GM12878 (cell line): ENCODE measurements at regions not wholly inside any gene's neighbourhood (a gene's known extent, or its start where the extent isn't known, plus 50 kb on each side); places are given as distances from the start of the nearest gene placed in this dataset.

ENCODE experiments used
- ATAC-seq: fragments of 200-7000 bp; cut with Tn5 transposase; 3 replicates; pipeline ENCODE4 v1.9.1; 2020; ENCODE audit warnings: mild to moderate bottlenecking, moderate library complexity
- BruUV-seq: library from RNA; stranded (reverse); fragments of 400-500 nt; replicated peaks from 2 replicates; lab custom pipeline; 2021; lab: Mats Ljungman, UMichigan
- CTCF ChIA-PET: fragments of 300-600 bp; sonication (Branson Sonifier 250); formaldehyde crosslinking; extraction: SDS; loops from one replicate; lab custom pipeline; 2021; ENCODE audit warnings: inconsistent platforms; lab: Yijun Ruan, JAX
- POLR2A ChIA-PET: fragments of 350-600 bp; formaldehyde crosslinking; extraction: SDS; loops from one replicate; lab custom pipeline; 2021; ENCODE audit warnings: inconsistent platforms; lab: Charles Lee
- RAD21 ChIA-PET: fragments of 300-600 bp; sonication (Branson Sonifier 250); formaldehyde crosslinking; loops from one replicate; lab custom pipeline; 2023; ENCODE audit warnings: antibody characterized with exemption; ENCODE audit not compliant: unreplicated experiment; lab: Charles Lee
- SMC1A ChIA-PET: fragments of 300-600 bp; sonication (Branson Sonifier 250); formaldehyde crosslinking; loops from one replicate; lab custom pipeline; 2023; ENCODE audit not compliant: unreplicated experiment, uncharacterized antibody; lab: Charles Lee
- DNase-seq: peaks from one replicate; pipeline ENCODE4 v3.0.0-alpha.2; 2011; ENCODE audit warnings: low read depth, low spot score
- FAIRE-seq: peaks from 3 replicates; lab custom pipeline; 2011; peaks lifted over from hg19 to GRCh38; lab: Jason Lieb, UNC
- H2AFZ ChIP-seq: 2 replicates; pipeline ENCODE4 v1.6.0; 2011; ENCODE audit warnings: low read depth, low read length, control low read depth; ENCODE audit not compliant: control insufficient read depth
- H3K27ac ChIP-seq: 2 replicates; pipeline ENCODE4 v1.5.1; 2011; ENCODE audit warnings: control low read depth; ENCODE audit not compliant: control insufficient read depth, insufficient read depth
- H3K27me3 ChIP-seq, 2 experiments: replicated peaks in 1 of 2; 2 replicates each; pipeline versions ENCODE4 v1.6.0 to v1.6.1; 2011; ENCODE audit warnings: low read length in 1 of 2; ENCODE audit not compliant: control insufficient read depth in 2 of 2, insufficient read depth in 2 of 2
- H3K36me3 ChIP-seq, 2 experiments: 2 replicates each; pipeline ENCODE4 v1.5.1; 2011; ENCODE audit warnings: low read length in 1 of 2; ENCODE audit not compliant: control insufficient read depth in 2 of 2, insufficient read depth in 2 of 2
- H3K4me1 ChIP-seq: 2 replicates; pipeline ENCODE4 v1.6.1; 2011; ENCODE audit warnings: mild to moderate bottlenecking, low read length, moderate library complexity, mixed read lengths; ENCODE audit not compliant: control insufficient read depth, insufficient read depth
- H3K4me2 ChIP-seq: 2 replicates; pipeline ENCODE4 v1.6.0; 2011; ENCODE audit warnings: control low read depth; ENCODE audit not compliant: control insufficient read depth, insufficient read depth
- H3K4me3 ChIP-seq: fragments of 200-600 bp; sonication (generic); 2 replicates; pipeline ENCODE4 v1.5.1; 2016
- H3K79me2 ChIP-seq: 2 replicates; pipeline ENCODE4 v1.6.0; 2011; ENCODE audit warnings: low read length; ENCODE audit not compliant: control insufficient read depth, insufficient read depth
- H3K9ac ChIP-seq: 2 replicates; pipeline ENCODE4 v1.8.0; 2011; ENCODE audit warnings: low read length, control low read depth, mixed read lengths; ENCODE audit not compliant: control insufficient read depth, insufficient read depth
- H3K9me3 ChIP-seq: replicated peaks from 3 replicates; pipeline ENCODE4 v1.5.1; 2011; ENCODE audit warnings: mild to moderate bottlenecking, low read length; ENCODE audit not compliant: control insufficient read depth, insufficient read depth
- H4K20me1 ChIP-seq: 2 replicates; pipeline ENCODE4 v1.6.0; 2011; ENCODE audit not compliant: control insufficient read depth, insufficient read depth
- PBX3 ChIP-seq: IDR thresholded peaks from 2 replicates; pipeline ENCODE4 v1.6.1; 2011; ENCODE audit warnings: mild to moderate bottlenecking, low read depth, low read length, moderate library complexity; ENCODE audit not compliant: insufficient replicate concordance
- RB1 ChIP-seq: fragments of 450-650 bp; formaldehyde crosslinking; IDR thresholded peaks from 2 replicates; pipeline ENCODE4 v1.6.1; 2017; ENCODE audit warnings: mild to moderate bottlenecking, borderline replicate concordance
- REST ChIP-seq: IDR thresholded peaks from 2 replicates; pipeline ENCODE4 v1.6.1; 2012; ENCODE audit warnings: mild to moderate bottlenecking, low read depth, low read length
- YBX1 ChIP-seq: fragments of 450-650 bp; IDR thresholded peaks from 2 replicates; pipeline ENCODE4 v1.6.1; 2016; ENCODE audit warnings: antibody characterized with exemption
- WGBS: methylation state at CpG from one replicate; pipeline ENCODE4 v1.1.6; 2016; ENCODE audit warnings: low lambda C conversion rate; ENCODE audit not compliant: insufficient replicate concordance, insufficient coverage; ENCODE audit errors: missing lambda C conversion rate; 5-methylcytosine and 5-hydroxymethylcytosine counted together
- in situ Hi-C: fragments of 300-500 bp; cut with MboI; formaldehyde crosslinking; loops from 9 replicates; pipeline ENCODE4 v1.14.3; 2018; ENCODE audit warnings: mixed read lengths
- intact Hi-C: fragments of 100-400 bp; cut with micrococcal nuclease; formaldehyde crosslinking; loops from one replicate; pipeline ENCODE4 v1.14.2; 2022; ENCODE audit not compliant: unreplicated experiment

- TF ChIP-seq YBX1 (no peak), RB1 (no peak)
These were observed 93.1 kb upstream of the SFSWAP start (continued) for GRCh38 chr12:131617596-131618302.

GRCh38 chr12:131618303-131618658 is 92.6 kb upstream of the SFSWAP start:
- TF ChIP-seq REST (peak; percentile 86), PBX3 (no peak)
- H3K4me1 ChIP-seq: no peaks in the 10 kb centered on the region
- no peaks in the 10 kb centered on the region for H3K79me2 ChIP-seq
- ATAC-seq (no peak), FAIRE-seq (no peak), DNase-seq (no peak)
- no peak overlapping the region for H3K27ac ChIP-seq
- POLR2A ChIA-PET: no interaction called here
- H3K36me3 ChIP-seq: no peaks in the 10 kb centered on the region
- in situ Hi-C loops (no loop called here), intact Hi-C loops (no loop called here)
- SMC1A ChIA-PET: no interaction called here
- BruUV-seq: no TSS peak
- no peaks in the 10 kb centered on the region for H3K9me3 ChIP-seq
- no peak overlapping the region for H3K4me3 ChIP-seq
- H3K27me3 ChIP-seq: peaks cover 2 to 5% of the 10 kb centered on the region in 2 experiments; a peak in 3 of 4 replicates
- RAD21 ChIA-PET: no interaction called here
- H4K20me1 ChIP-seq: no peaks in the 10 kb centered on the region
- WGBS: 40% methylated on average over 14 of the region's 14 CpGs
- H2AFZ ChIP-seq: no peak overlapping the region
- no peak overlapping the region for H3K9ac ChIP-seq
- CTCF ChIA-PET: no interaction called here
- no peak overlapping the region for H3K4me2 ChIP-seq
